Body of pancreas (tissue), 4 donors: ENCODE measurements at regions not wholly inside any gene's neighbourhood (a gene's known extent, or its start where the extent isn't known, plus 50 kb on each side); places are given as distances from the start of the nearest gene placed in this dataset.

Experiments used
- ATAC-seq: fragments of 150-250 bp; one replicate; pipeline ENCODE4 v1.9.1; 2016
- DNase-seq, 4 donors: peaks; one replicate each; pipeline ENCODE4 v3.0.0-alpha.2; 2019
- H3K27ac ChIP-seq, 4 donors: fragments of 200-600 bp; sonication (generic); 1 replicate in 3 of 4; 2 replicates in 1 of 4; pipeline versions ENCODE4 v1.5.1 to v1.6.1; 2016 to 2019; ENCODE audit warnings: mild to moderate bottlenecking in 1 of 4, mixed read lengths in 1 of 4, moderate library complexity in 1 of 4
- H3K27me3 ChIP-seq, 2 donors: fragments of 200-600 bp; sonication (generic); one replicate each; pipeline ENCODE4 v1.6.0; 2016; ENCODE audit warnings: mild to moderate bottlenecking in 1 of 2
- H3K36me3 ChIP-seq, 2 donors: fragments of 200-600 bp; sonication (generic); replicated peaks in 1 of 2; 2 replicates each; pipeline ENCODE4 v1.5.1; 2016; ENCODE audit warnings: low read depth in 2 of 2; ENCODE audit not compliant: insufficient read depth in 1 of 2
- H3K4me1 ChIP-seq: fragments of 200-600 bp; sonication (generic); one replicate; pipeline ENCODE4 v1.6.0; 2016
- H3K4me3 ChIP-seq, 2 donors: fragments of 200-600 bp; sonication (generic); 1 replicate in 1 of 2; 2 replicates in 1 of 2; pipeline ENCODE4 v1.5.1; 2016 to 2019
- H3K9me3 ChIP-seq, 3 donors: fragments of 200-600 bp; sonication (generic); 1 replicate in 2 of 3; 2 replicates in 1 of 3; pipeline ENCODE4 v1.5.1; 2016
- CTCF ChIP-seq, 7 experiments: fragments of 450-650 bp in 4 of 7; fragments of 200-600 bp in 3 of 7; sonication (generic) in 3 of 7; IDR thresholded peaks; one replicate each; pipeline ENCODE4 v1.5.1; 2016 to 2019; ENCODE audit warnings: antibody characterized with exemption in 7 of 7
- POLR2A ChIP-seq, 3 donors: fragments of 450-650 bp; IDR thresholded peaks; one replicate each; pipeline ENCODE4 v1.6.1; 2016; ENCODE audit warnings: antibody characterized with exemption in 3 of 3, mild to moderate bottlenecking in 2 of 3
- WGBS, 2 donors: methylation state at CpG; one replicate each; pipeline ENCODE4 v1.1.5; 2017; 5-methylcytosine and 5-hydroxymethylcytosine counted together
- intact Hi-C: fragments of 100-400 bp; cut with DNase I; formaldehyde crosslinking; loops from one replicate; pipeline ENCODE4 v1.15.1; 2023

GRCh38 chr10:6868036-6868725, 288.1 kb upstream of the PRKCQ start:
- no peak overlapping the region for H3K27ac ChIP-seq
- intact Hi-C loops: no loop called here
- H3K4me1 ChIP-seq: no peaks in the 10 kb centered on the region
- DNase-seq (no peak), ATAC-seq (no peak)
- H3K4me3 ChIP-seq: no peak overlapping the region
- TF ChIP-seq CTCF (IDR thresholded peaks at IDR 0.05) (no peak), POLR2A (IDR thresholded peaks at IDR 0.05) (no peak)
- WGBS, 2 donors: 43 to 54% methylated on average over 6 of the region's 6 CpGs
- no peaks in the 10 kb centered on the region for H3K36me3 ChIP-seq
- H3K27me3 ChIP-seq: no peaks in the 10 kb centered on the region
- H3K9me3 ChIP-seq: no peaks in the 10 kb centered on the region

- Histone ChIP-seq H3K9me3 (no peaks in the 10 kb centered on the region), H3K4me3 (no peak overlapping the region), H3K27me3 (no peaks in the 10 kb centered on the region), H3K4me1 (no peaks in the 10 kb centered on the region), H3K36me3 (no peaks in the 10 kb centered on the region), H3K27ac (no peak overlapping the region)
- ATAC-seq: no peak
- 33 to 82% methylated on average over 1 to 2 of the region's 2 CpGs for WGBS, 2 donors
- TF ChIP-seq CTCF (IDR thresholded peaks at IDR 0.05) (no peak), POLR2A (IDR thresholded peaks at IDR 0.05) (no peak)
- no peak for DNase-seq
- intact Hi-C loops: no loop called here
Observed at GRCh38 chr10:6866757-6867156, 286.7 kb upstream of the PRKCQ start.

- 91 to 96% methylated on average over 6 of the region's 6 CpGs for WGBS, 2 donors
Observed at GRCh38 chr10:6864142-6864541, 284.1 kb upstream of the PRKCQ start.

GRCh38 chr10:6863381-6863780, 283.3 kb upstream of the PRKCQ start:
- WGBS, 2 donors: 68 to 75% methylated on average over 1 of the region's 1 CpG

More at GRCh38 chr10:6864142-6864541, 284.1 kb upstream of the PRKCQ start:
- Histone ChIP-seq H3K4me3 (no peak overlapping the region), H3K9me3 (no peaks in the 10 kb centered on the region), H3K27me3 (no peaks in the 10 kb centered on the region), H3K36me3 (no peaks in the 10 kb centered on the region), H3K27ac (no peak overlapping the region), H3K4me1 (no peaks in the 10 kb centered on the region)
- TF ChIP-seq CTCF (IDR thresholded peaks at IDR 0.05): no peak
- no peak for TF ChIP-seq POLR2A (IDR thresholded peaks at IDR 0.05)
- ATAC-seq (no peak), DNase-seq (no peak)
- intact Hi-C loops: no loop called here

More at GRCh38 chr10:6863381-6863780, 283.3 kb upstream of the PRKCQ start:
- Histone ChIP-seq H3K4me3 (no peak overlapping the region), H3K36me3 (no peaks in the 10 kb centered on the region), H3K27ac (no peak overlapping the region), H3K4me1 (no peaks in the 10 kb centered on the region), H3K27me3 (no peaks in the 10 kb centered on the region), H3K9me3 (no peaks in the 10 kb centered on the region)
- no peak for DNase-seq
- ATAC-seq: no peak
- intact Hi-C loops: no loop called here
- TF ChIP-seq POLR2A (IDR thresholded peaks at IDR 0.05) (no peak), CTCF (IDR thresholded peaks at IDR 0.05) (no peak)
